Osteocyte (in vitro differentiated cells): ENCODE measurements at regions not wholly inside any gene's neighbourhood (a gene's known extent, or its start where the extent isn't known, plus 50 kb on each side); places are given as distances from the start of the nearest gene placed in this dataset.

Experiments
- DNase-seq: peaks from one replicate; pipeline ENCODE4 v3.0.0; 2021; ENCODE audit warnings: mixed read lengths; ENCODE audit not compliant: unreplicated experiment; ENCODE audit errors: extremely low spot score
- H3K27ac Mint-ChIP-seq: one replicate; pipeline ENCODE4 v1.8.0; 2021; ENCODE audit warnings: mild to moderate bottlenecking, mixed read lengths; ENCODE audit not compliant: unreplicated experiment
- H3K27me3 Mint-ChIP-seq: one replicate; pipeline ENCODE4 v1.8.0; 2021; ENCODE audit warnings: mixed read lengths; ENCODE audit not compliant: unreplicated experiment
- H3K36me3 Mint-ChIP-seq: one replicate; pipeline ENCODE4 v1.8.0; 2021; ENCODE audit warnings: mixed read lengths; ENCODE audit not compliant: unreplicated experiment
- H3K4me1 Mint-ChIP-seq: one replicate; pipeline ENCODE4 v1.8.0; 2021; ENCODE audit warnings: mixed read lengths; ENCODE audit not compliant: unreplicated experiment
- H3K4me3 Mint-ChIP-seq: one replicate; pipeline ENCODE4 v1.8.0; 2021; ENCODE audit warnings: mild to moderate bottlenecking, moderate library complexity, mixed read lengths; ENCODE audit not compliant: unreplicated experiment
- H3K9me3 Mint-ChIP-seq: one replicate; pipeline ENCODE4 v1.8.0; 2021; ENCODE audit warnings: mixed read lengths; ENCODE audit not compliant: unreplicated experiment
- TF ChIP-seq, protein P1 (sequence below): fragments of 200-600 bp; sonication (generic); IDR thresholded peaks from 2 replicates; pipeline ENCODE4 v1.5.0; 2021; ENCODE audit warnings: antibody characterized with exemption, mild to moderate bottlenecking, moderate library complexity

DNA sequence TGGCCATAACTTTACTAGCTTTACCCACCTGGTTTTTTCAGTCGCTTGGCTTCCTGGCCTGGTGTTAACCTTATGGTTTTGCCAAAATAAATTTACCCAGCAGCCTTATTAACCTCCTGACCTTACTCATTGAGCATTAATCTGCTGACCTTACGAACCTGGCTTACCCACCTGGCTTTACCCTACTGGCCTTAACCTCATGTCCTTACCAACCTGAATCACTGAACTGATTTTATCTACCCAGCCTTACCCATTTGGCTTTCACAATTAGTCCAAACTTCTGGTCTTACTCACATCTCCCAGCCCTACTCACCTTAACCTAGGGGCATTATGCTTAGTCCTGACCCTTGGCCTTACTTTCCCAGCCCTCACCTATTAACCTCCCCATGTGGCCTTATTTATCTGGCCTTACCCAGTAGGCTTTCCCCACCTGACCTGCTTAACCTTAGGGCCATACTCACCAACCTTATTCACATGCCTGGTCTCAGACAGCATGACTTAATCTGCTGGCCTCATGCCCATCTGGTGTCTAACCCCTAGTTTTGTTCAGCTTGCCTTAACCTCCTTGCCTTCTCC, 93.4 kb downstream of the IL12A start:
- H3K27ac Mint-ChIP-seq, result no peak overlapping the region
- no peak overlapping the region for H3K4me3 Mint-ChIP-seq
- H3K36me3 Mint-ChIP-seq, result no peaks in the 10 kb centered on the region
- H3K27me3 Mint-ChIP-seq, result no peaks in the 10 kb centered on the region
- TF ChIP-seq, protein P1, sequence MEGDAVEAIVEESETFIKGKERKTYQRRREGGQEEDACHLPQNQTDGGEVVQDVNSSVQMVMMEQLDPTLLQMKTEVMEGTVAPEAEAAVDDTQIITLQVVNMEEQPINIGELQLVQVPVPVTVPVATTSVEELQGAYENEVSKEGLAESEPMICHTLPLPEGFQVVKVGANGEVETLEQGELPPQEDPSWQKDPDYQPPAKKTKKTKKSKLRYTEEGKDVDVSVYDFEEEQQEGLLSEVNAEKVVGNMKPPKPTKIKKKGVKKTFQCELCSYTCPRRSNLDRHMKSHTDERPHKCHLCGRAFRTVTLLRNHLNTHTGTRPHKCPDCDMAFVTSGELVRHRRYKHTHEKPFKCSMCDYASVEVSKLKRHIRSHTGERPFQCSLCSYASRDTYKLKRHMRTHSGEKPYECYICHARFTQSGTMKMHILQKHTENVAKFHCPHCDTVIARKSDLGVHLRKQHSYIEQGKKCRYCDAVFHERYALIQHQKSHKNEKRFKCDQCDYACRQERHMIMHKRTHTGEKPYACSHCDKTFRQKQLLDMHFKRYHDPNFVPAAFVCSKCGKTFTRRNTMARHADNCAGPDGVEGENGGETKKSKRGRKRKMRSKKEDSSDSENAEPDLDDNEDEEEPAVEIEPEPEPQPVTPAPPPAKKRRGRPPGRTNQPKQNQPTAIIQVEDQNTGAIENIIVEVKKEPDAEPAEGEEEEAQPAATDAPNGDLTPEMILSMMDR, result no peak
- H3K9me3 Mint-ChIP-seq, result no peaks in the 10 kb centered on the region
- H3K4me1 Mint-ChIP-seq, result no peaks in the 10 kb centered on the region
- no peak for DNase-seq

- Mint-ChIP-seq H3K36me3 (no peaks in the 10 kb centered on the region), H3K9me3 (no peaks in the 10 kb centered on the region), H3K27me3 (no peaks in the 10 kb centered on the region), H3K27ac (no peak overlapping the region), H3K4me3 (no peak overlapping the region), H3K4me1 (no peaks in the 10 kb centered on the region)
- TF ChIP-seq, protein P1, result no peak
- DNase-seq, result no peak
These were observed 96.4 kb downstream of the IL12A start for GRCh38 chr3:160084998-160085397.

GRCh38 chr3:160088492-160089137, 100.0 kb downstream of the IL12A start:
- no peak overlapping the region for H3K4me3 Mint-ChIP-seq
- DNase-seq, result no peak
- H3K27me3 Mint-ChIP-seq, result no peaks in the 10 kb centered on the region
- TF ChIP-seq, protein P1, result no peak
- no peaks in the 10 kb centered on the region for H3K4me1 Mint-ChIP-seq
- H3K9me3 Mint-ChIP-seq, result no peaks in the 10 kb centered on the region
- no peaks in the 10 kb centered on the region for H3K36me3 Mint-ChIP-seq
- no peak overlapping the region for H3K27ac Mint-ChIP-seq

DNA sequence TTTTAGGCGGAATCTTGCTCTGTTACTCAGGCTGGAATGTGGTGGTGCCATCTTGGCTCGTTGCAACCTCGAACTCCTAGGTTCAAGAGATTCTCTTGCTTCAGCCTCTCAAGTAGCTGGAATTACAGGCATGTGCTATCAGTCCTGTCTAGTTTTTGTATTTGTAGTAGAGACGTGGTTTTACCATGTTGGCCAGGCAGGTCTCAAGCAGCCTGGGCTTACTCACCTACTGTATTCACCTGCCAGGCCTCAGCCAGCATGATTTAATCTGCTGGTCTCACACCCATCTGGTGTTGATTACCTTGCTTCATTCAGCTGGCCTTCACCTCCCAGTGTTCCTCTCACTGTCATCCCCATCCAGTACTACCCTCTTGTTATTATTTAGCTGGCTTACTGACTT, 102.0 kb downstream of the IL12A start:
- H3K4me1 Mint-ChIP-seq, result no peaks in the 10 kb centered on the region
- H3K4me3 Mint-ChIP-seq, result no peak overlapping the region
- no peaks in the 10 kb centered on the region for H3K36me3 Mint-ChIP-seq
- H3K27me3 Mint-ChIP-seq, result no peaks in the 10 kb centered on the region
- no peaks in the 10 kb centered on the region for H3K9me3 Mint-ChIP-seq
- DNase-seq, result no peak
- TF ChIP-seq, protein P1, result no peak
- H3K27ac Mint-ChIP-seq, result no peak overlapping the region

DNA sequence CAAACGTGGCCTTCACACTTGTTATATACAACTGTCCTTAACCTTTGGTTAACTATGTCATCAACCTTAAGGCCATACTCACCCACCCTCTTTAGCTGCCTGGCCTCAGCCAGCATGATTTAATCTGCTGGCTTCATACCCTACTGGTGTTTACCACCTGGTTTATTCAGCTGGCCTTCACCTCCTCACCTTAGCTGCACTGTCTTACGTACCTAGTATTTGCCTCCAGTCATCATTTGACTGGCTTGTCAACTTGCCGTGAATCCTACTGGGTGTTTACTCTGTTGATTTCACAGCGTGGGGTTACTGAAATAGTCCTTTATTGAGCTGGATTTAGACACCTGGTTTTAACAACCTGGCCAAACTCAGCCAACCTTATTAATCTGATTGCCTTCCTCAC, 102.8 kb downstream of the IL12A start:
- no peaks in the 10 kb centered on the region for H3K4me1 Mint-ChIP-seq
- TF ChIP-seq, protein P1, result no peak
- H3K9me3 Mint-ChIP-seq, result no peaks in the 10 kb centered on the region
- H3K27me3 Mint-ChIP-seq, result no peaks in the 10 kb centered on the region
- DNase-seq, result no peak
- no peak overlapping the region for H3K4me3 Mint-ChIP-seq
- H3K27ac Mint-ChIP-seq, result no peak overlapping the region
- no peaks in the 10 kb centered on the region for H3K36me3 Mint-ChIP-seq
